AG09309 (cell line): ENCODE measurements at regions not wholly inside any gene's neighbourhood (a gene's known extent, or its start where the extent isn't known, plus 50 kb on each side); places are given as distances from the start of the nearest gene placed in this dataset.
"Not testable (repeated sequence)": the region's sequence is repeated elsewhere in the genome, so short reads cannot be mapped to it uniquely, and the experiment has no call there.

Experiments
- DNase-seq: peaks from one replicate; pipeline ENCODE4 v3.0.0-alpha.2; 2010; ENCODE audit warnings: low read depth
- H3K4me3 ChIP-seq: 2 replicates; pipeline ENCODE4 v1.5.1; 2011; ENCODE audit warnings: mild to moderate bottlenecking, low read depth, low read length, moderate library complexity; ENCODE audit not compliant: control insufficient read depth
- TF ChIP-seq, protein P1 (sequence below): IDR thresholded peaks from 2 replicates; pipeline ENCODE4 v1.5.1; 2011; ENCODE audit warnings: mild to moderate bottlenecking, low read depth, low read length, inconsistent platforms; ENCODE audit not compliant: insufficient read depth, control insufficient read depth; ENCODE audit errors: missing control alignments

- TF ChIP-seq, protein P1, sequence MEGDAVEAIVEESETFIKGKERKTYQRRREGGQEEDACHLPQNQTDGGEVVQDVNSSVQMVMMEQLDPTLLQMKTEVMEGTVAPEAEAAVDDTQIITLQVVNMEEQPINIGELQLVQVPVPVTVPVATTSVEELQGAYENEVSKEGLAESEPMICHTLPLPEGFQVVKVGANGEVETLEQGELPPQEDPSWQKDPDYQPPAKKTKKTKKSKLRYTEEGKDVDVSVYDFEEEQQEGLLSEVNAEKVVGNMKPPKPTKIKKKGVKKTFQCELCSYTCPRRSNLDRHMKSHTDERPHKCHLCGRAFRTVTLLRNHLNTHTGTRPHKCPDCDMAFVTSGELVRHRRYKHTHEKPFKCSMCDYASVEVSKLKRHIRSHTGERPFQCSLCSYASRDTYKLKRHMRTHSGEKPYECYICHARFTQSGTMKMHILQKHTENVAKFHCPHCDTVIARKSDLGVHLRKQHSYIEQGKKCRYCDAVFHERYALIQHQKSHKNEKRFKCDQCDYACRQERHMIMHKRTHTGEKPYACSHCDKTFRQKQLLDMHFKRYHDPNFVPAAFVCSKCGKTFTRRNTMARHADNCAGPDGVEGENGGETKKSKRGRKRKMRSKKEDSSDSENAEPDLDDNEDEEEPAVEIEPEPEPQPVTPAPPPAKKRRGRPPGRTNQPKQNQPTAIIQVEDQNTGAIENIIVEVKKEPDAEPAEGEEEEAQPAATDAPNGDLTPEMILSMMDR: no peak
- no peak for DNase-seq
- no peak overlapping the region for H3K4me3 ChIP-seq
Measured at GRCh38 chr13:81246556-81246955, 905.6 kb upstream of the SPRY2 start.

DNA sequence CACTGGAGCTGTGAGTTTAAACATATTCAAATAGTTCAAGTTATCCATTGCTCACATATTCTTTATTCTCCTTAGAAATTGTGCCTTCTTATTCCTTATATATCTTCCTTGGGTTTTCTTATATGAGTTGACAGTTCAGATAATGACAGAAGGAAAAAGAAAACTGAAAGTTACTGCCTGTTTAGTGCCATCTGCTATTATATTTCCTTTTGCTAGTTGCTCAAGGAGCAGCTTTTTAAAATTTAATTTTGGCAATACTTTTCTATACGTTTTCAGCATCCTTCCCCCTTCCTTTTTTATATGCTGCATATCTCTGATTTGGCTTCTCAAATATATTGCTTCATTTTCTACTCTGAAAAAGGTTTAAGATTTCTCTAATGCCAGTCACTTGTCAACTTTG lies 903.1 kb upstream of the SPRY2 start:
- no peak for DNase-seq
- TF ChIP-seq, protein P1: no peak
- H3K4me3 ChIP-seq: no peak overlapping the region

DNA sequence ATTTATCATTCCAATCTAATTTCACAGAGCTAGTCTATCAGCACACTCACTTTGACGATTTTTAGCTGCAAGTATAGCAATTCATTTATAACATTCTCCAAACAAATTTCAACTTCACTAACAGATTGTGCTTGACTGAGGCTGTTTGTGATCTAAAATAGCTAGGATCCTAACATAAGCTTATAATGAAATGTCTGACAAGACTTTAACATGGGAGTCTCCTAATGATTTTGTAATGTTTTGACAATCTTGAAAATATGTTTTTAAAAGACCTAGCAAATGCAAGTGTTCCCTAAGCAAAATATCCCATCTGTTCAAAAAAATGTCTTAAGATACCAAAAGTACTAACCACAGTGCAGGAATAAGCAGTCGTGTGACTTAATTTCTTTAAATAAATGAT lies 889.5 kb upstream of the SPRY2 start:
- H3K4me3 ChIP-seq: no peak overlapping the region
- TF ChIP-seq, protein P1: no peak
- no peak for DNase-seq

DNA sequence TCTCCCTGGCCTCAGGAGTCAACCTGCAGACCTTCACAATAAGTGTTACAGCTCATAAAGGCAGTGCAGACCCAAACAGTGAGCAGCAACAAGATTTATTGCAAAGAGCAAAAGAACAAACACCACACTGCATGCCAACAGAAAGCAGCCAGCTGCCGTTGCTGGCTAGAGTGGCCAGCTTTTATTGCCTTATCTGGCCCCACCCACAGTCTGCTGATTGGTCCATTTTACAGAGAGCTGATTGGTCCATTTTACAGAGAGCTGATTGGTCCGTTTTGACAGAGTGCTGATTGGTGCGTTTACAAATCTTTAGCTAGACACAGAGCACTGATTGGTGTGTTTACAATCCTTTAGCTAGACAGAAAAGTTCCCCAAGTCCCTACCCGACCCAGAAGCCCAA lies 885.9 kb upstream of the SPRY2 start:
- not testable (repeated sequence) for DNase-seq, H3K4me3 ChIP-seq

- no peak for DNase-seq
- TF ChIP-seq, protein P1: no peak
- no peak overlapping the region for H3K4me3 ChIP-seq
Measured at GRCh38 chr13:81224209-81224833, 883.4 kb upstream of the SPRY2 start.

GRCh38 chr13:81223778-81224177 lies 882.9 kb upstream of the SPRY2 start:
- TF ChIP-seq, protein P1: no peak
- no peak overlapping the region for H3K4me3 ChIP-seq
- no peak for DNase-seq

GRCh38 chr13:81211713-81212112 lies 870.8 kb upstream of the SPRY2 start:
- no peak for DNase-seq
- TF ChIP-seq, protein P1: no peak
- no peak overlapping the region for H3K4me3 ChIP-seq
